GM23338 (cell line): ENCODE measurements at regions not wholly inside any gene's neighbourhood (a gene's known extent, or its start where the extent isn't known, plus 50 kb on each side); places are given as distances from the start of the nearest gene placed in this dataset.

Experiments
- CREB1 ChIP-seq: fragments of 250-450 bp; sonication (Bioruptor Pico); IDR thresholded peaks from 2 replicates; pipeline ENCODE4 v1.5.0; 2020; ENCODE audit warnings: low read depth, mild to moderate bottlenecking, moderate library complexity
- EZH2 ChIP-seq: fragments of 200-600 bp; sonication (generic); IDR thresholded peaks from one replicate; pipeline ENCODE4 v1.8.0; 2017; ENCODE audit warnings: antibody characterized with exemption, mild to moderate bottlenecking, low read depth; ENCODE audit not compliant: unreplicated experiment
- EZH2phosphoT487 ChIP-seq: fragments of 200-600 bp; sonication (generic); IDR thresholded peaks from one replicate; pipeline ENCODE4 v1.8.1; 2018; ENCODE audit warnings: antibody characterized with exemption; ENCODE audit not compliant: unreplicated experiment
- JUNB ChIP-seq: IDR thresholded peaks from one replicate; pipeline ENCODE4 v1.6.1; 2016; ENCODE audit warnings: antibody characterized with exemption; ENCODE audit not compliant: unreplicated experiment
- NANOG ChIP-seq: IDR thresholded peaks from 2 replicates; pipeline ENCODE4 v1.6.1; 2016; ENCODE audit warnings: antibody characterized with exemption, borderline replicate concordance
- POLR2AphosphoS5 ChIP-seq: IDR thresholded peaks from 2 replicates; pipeline ENCODE4 v1.6.1; 2016; ENCODE audit warnings: antibody characterized with exemption, low read depth
- STAT1 ChIP-seq: IDR thresholded peaks from one replicate; pipeline ENCODE4 v1.6.1; 2016; ENCODE audit warnings: antibody characterized with exemption; ENCODE audit not compliant: unreplicated experiment
- ZNF114 ChIP-seq: fragments of 250-450 bp; sonication (Bioruptor Pico); IDR thresholded peaks from 2 replicates; pipeline ENCODE4 v1.5.0; 2020; ENCODE audit warnings: mild to moderate bottlenecking, moderate library complexity
- ZNF331 ChIP-seq: fragments of 250-450 bp; sonication (Bioruptor Pico); IDR thresholded peaks from 2 replicates; pipeline ENCODE4 v1.5.0; 2020; ENCODE audit warnings: low read depth, mild to moderate bottlenecking, moderate library complexity
- ZNF462 ChIP-seq: fragments of 250-450 bp; sonication (Bioruptor Pico); IDR thresholded peaks from 2 replicates; pipeline ENCODE4 v1.5.0; 2020; ENCODE audit warnings: mild to moderate bottlenecking, moderate library complexity
- TF ChIP-seq, protein P1 (sequence below), 2 experiments: fragments of 200-600 bp in 1 of 2; sonication (generic) in 1 of 2; conservative IDR thresholded peaks; 2 replicates each; pipeline versions ENCODE4 v1.5.1 to v1.6.1; 2016 to 2017; ENCODE audit warnings: antibody characterized with exemption in 2 of 2, low read depth in 2 of 2, mild to moderate bottlenecking in 2 of 2, moderate library complexity in 1 of 2
- TF ChIP-seq, protein P2 (sequence below): IDR thresholded peaks from one replicate; pipeline ENCODE4 v1.6.1; 2018; ENCODE audit warnings: antibody characterized with exemption; ENCODE audit not compliant: unreplicated experiment
- TF ChIP-seq, protein P3 (sequence below): IDR thresholded peaks from 2 replicates; pipeline ENCODE4 v1.6.1; 2016; ENCODE audit warnings: antibody characterized with exemption

DNA sequence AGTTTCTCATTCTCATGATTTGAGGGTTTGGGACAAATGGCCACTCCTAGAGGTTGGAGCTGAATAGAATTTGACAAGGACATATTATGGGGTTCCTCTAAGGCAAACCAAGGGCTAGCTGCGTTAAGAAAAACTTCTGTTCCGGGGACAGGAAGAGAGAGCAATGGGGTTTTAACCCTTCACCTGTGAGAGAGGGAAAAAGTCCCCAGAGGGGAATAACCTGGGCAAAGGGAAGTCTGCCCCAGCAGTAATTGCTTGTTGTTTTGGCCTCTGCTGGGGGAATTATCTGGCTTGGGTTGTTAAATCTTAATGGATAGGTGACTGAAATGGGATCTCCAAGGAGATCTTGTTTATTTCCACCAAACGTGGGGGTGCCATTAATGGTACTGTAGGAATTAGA lies 110.1 kb upstream of the MOCS2 start:
- TF ChIP-seq, protein P1, sequence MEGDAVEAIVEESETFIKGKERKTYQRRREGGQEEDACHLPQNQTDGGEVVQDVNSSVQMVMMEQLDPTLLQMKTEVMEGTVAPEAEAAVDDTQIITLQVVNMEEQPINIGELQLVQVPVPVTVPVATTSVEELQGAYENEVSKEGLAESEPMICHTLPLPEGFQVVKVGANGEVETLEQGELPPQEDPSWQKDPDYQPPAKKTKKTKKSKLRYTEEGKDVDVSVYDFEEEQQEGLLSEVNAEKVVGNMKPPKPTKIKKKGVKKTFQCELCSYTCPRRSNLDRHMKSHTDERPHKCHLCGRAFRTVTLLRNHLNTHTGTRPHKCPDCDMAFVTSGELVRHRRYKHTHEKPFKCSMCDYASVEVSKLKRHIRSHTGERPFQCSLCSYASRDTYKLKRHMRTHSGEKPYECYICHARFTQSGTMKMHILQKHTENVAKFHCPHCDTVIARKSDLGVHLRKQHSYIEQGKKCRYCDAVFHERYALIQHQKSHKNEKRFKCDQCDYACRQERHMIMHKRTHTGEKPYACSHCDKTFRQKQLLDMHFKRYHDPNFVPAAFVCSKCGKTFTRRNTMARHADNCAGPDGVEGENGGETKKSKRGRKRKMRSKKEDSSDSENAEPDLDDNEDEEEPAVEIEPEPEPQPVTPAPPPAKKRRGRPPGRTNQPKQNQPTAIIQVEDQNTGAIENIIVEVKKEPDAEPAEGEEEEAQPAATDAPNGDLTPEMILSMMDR (conservative IDR thresholded peaks at IDR 0.05; ENCODE audit: low read depth in 2 of 2): no peak
- TF ChIP-seq CREB1 (CRISPR knock-in tag): no peak
- no peak for TF ChIP-seq POLR2AphosphoS5
- TF ChIP-seq STAT1: no peak
- TF ChIP-seq EZH2: no peak
- TF ChIP-seq EZH2phosphoT487: no peak
- TF ChIP-seq JUNB: no peak
- TF ChIP-seq, protein P2, sequence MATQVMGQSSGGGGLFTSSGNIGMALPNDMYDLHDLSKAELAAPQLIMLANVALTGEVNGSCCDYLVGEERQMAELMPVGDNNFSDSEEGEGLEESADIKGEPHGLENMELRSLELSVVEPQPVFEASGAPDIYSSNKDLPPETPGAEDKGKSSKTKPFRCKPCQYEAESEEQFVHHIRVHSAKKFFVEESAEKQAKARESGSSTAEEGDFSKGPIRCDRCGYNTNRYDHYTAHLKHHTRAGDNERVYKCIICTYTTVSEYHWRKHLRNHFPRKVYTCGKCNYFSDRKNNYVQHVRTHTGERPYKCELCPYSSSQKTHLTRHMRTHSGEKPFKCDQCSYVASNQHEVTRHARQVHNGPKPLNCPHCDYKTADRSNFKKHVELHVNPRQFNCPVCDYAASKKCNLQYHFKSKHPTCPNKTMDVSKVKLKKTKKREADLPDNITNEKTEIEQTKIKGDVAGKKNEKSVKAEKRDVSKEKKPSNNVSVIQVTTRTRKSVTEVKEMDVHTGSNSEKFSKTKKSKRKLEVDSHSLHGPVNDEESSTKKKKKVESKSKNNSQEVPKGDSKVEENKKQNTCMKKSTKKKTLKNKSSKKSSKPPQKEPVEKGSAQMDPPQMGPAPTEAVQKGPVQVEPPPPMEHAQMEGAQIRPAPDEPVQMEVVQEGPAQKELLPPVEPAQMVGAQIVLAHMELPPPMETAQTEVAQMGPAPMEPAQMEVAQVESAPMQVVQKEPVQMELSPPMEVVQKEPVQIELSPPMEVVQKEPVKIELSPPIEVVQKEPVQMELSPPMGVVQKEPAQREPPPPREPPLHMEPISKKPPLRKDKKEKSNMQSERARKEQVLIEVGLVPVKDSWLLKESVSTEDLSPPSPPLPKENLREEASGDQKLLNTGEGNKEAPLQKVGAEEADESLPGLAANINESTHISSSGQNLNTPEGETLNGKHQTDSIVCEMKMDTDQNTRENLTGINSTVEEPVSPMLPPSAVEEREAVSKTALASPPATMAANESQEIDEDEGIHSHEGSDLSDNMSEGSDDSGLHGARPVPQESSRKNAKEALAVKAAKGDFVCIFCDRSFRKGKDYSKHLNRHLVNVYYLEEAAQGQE: no peak
- no peak for TF ChIP-seq NANOG
- TF ChIP-seq ZNF331 (CRISPR knock-in tag): no peak
- TF ChIP-seq, protein P3, sequence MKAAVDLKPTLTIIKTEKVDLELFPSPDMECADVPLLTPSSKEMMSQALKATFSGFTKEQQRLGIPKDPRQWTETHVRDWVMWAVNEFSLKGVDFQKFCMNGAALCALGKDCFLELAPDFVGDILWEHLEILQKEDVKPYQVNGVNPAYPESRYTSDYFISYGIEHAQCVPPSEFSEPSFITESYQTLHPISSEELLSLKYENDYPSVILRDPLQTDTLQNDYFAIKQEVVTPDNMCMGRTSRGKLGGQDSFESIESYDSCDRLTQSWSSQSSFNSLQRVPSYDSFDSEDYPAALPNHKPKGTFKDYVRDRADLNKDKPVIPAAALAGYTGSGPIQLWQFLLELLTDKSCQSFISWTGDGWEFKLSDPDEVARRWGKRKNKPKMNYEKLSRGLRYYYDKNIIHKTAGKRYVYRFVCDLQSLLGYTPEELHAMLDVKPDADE: no peak
- no peak for TF ChIP-seq ZNF114 (CRISPR knock-in tag)
- TF ChIP-seq ZNF462 (CRISPR knock-in tag): no peak
